GM18951 (cell line): ENCODE measurements at regions not wholly inside any gene's neighbourhood (a gene's known extent, or its start where the extent isn't known, plus 50 kb on each side); places are given as distances from the start of the nearest gene placed in this dataset.

Experiments
- POLR2A ChIP-seq: IDR thresholded peaks from 4 replicates; pipeline ENCODE4 v1.6.1; 2011; ENCODE audit warnings: mild to moderate bottlenecking; ENCODE audit not compliant: insufficient read length, insufficient read depth; ENCODE audit errors: extremely low read depth
- in situ Hi-C: fragments of 300-500 bp; cut with MboI; formaldehyde crosslinking; loops from one replicate; pipeline ENCODE4 v1.12.0; 2022; ENCODE audit warnings: low sequenced_read_pairs, mixed read lengths, inconsistent platforms; ENCODE audit not compliant: unreplicated experiment

DNA sequence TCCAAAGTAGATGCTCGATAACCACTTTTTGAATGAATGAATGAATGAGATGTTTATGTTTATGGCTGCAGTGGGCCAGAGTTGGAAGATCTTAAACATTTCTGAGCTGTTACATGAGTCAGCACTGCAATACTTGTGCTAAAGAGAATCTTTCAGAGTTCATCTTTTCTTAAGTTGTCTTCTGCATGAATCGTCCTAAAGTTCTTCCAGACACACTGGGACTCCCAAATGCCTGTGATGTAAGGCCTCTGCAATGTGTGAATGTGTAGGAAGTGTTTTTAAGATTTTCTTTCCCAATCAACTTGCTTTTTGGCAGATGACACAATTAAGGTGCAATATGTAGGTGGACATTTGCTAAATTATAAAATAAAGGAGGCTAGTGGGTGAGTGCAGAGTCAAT, 50.3 kb upstream of the TRIM9 start:
- TF ChIP-seq POLR2A, result no peak
- in situ Hi-C loops, result no loop called here

DNA sequence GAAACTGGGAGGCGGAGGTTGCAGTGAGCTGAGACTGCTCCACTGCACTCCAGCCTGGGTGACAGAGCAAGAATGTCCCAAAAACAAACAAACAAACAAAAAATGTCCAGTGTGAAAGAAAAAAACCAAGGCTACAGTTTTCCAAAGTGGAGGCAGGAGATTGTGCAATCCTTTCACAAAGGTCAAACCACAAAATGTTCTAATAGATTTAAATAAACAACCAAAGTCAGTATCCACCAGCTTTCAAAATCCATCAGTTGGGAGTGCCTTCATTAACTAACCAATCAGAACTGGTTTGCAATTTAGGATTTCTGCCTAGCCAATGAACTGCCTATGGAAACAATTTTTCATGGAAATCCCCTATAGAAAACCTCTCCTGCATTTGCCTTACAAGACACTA, 52.3 kb upstream of the TRIM9 start:
- no peak for TF ChIP-seq POLR2A
- in situ Hi-C loops, result no loop called here

- in situ Hi-C loops, result loop anchor here (10.0 kb wide), 1 partner anchor 69 kb away; no protein-coding TSS in a partner anchor
- TF ChIP-seq POLR2A, result no peak
Observed at GRCh38 chr14:51155326-51155725, 60.4 kb upstream of the TRIM9 start.

DNA sequence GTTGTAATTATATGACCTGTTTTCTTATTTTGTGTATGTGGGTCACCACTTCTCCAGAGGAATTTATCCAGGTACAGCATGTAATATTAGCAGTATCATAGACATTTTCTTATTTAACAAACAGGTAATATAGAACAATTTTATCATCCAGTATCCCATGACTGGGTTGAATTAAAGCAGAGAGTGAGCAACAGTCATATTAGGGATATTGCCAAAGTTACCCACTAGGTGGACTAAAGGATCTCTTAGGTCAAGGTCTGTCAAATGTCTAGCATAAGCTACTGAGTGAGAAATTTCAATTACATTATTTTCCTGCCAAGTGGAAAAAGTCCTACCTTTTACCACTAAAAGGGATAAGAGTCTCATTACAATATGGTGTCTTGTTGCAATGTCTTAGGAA, 62.1 kb upstream of the TRIM9 start:
- in situ Hi-C loops, result loop anchor here (10.0 kb wide), 1 partner anchor 68 kb away; no protein-coding TSS in a partner anchor
- no peak for TF ChIP-seq POLR2A

DNA sequence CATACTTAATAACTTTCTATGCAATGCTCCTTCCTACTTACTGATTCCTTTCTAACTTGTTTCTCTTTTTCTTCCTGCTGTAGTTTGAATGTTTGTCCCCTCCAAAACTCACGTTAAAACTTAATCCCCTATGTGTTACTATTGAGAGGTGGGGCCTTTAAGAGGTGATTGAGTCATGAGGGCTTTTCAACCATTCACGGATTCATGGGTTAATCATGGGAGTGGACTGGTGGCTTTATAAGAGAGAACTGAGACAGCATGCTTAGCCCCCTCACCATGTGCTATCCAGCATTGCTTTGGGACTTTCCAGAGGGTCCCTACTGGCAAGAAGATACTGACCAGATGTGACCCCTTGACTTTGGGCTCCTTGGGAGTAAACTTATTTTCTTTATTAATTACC, 66.0 kb upstream of the TRIM9 start:
- in situ Hi-C loops, result no loop called here
- TF ChIP-seq POLR2A, result no peak

- in situ Hi-C loops, result no loop called here
- no peak for TF ChIP-seq POLR2A
Observed at GRCh38 chr14:51165415-51165814, 70.5 kb upstream of the TRIM9 start.

GRCh38 chr14:51167587-51168214, 72.3 kb upstream of the TMX1 start:
- in situ Hi-C loops, result no loop called here
- TF ChIP-seq POLR2A, result no peak

GRCh38 chr14:51168215-51168613, 71.8 kb upstream of the TMX1 start:
- in situ Hi-C loops, result no loop called here
- TF ChIP-seq POLR2A, result no peak

GRCh38 chr14:51173863-51174262, 66.2 kb upstream of the TMX1 start:
- in situ Hi-C loops, result no loop called here

DNA sequence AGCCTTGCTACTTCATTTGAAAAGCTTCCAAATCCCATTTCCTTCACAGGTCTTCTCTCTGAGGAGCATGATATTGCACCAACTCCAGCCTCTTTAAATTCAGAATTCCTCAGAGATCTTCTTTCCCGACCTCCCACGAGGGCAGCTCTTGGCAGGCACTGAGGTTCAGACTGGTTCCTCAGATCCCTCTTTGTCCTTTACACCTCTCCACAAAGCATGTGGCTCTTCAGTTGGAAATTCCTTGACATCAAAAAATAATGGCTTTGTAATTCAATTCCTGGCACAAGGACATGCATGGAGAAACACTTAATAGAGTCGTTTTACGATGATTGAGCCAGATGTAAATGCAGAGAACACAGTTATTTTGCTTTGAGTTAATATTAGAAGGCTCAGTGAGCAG, 63.2 kb upstream of the TMX1 start:
- in situ Hi-C loops, result no loop called here
- no peak for TF ChIP-seq POLR2A

More at GRCh38 chr14:51173863-51174262, 66.2 kb upstream of the TMX1 start:
- no peak for TF ChIP-seq POLR2A

- in situ Hi-C loops, result no loop called here
- TF ChIP-seq POLR2A, result no peak
Observed at GRCh38 chr14:51180577-51180976, 59.5 kb upstream of the TMX1 start.

DNA sequence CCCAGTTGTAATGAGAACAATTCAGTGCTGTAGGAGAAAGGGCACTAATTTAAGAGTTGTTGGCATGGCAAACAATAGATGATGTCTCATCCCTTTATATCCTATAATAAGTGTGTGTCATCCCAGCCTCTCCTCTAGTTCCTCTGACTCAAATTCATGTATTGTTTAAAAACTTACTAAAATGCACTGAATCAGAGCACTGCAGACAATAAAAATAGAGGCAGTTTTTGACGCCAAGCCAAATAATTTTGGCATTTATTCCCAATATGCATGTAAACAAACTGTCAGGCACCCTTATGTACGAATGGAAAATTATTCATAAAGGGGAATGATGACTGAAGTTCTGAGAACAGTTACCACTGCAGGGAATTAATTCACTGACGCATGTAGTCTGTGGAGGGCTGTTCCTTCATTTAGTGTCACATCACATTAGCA, 57.9 kb upstream of the TMX1 start:
- in situ Hi-C loops, result no loop called here
- no peak for TF ChIP-seq POLR2A

DNA sequence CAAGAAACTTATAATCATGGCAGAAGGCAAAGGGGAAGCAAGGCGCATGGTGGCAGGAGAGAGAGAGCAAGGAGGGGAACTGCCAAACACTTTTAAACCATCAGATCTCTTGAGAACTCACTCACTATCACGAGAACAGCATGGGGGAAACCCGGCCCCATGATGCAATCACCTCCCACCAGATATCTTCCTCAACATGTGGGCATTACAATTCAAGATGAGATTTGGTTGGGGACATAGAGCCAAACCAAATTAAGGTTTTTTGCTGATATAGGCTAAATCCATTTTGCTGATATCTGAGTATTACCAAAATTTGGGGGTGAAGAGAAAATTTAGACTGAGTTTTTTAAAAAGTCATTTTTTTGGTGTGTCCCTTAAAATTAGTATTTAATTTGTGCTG, 54.9 kb upstream of the TMX1 start:
- in situ Hi-C loops, result no loop called here
- no peak for TF ChIP-seq POLR2A

GRCh38 chr14:51185754-51186153, 54.3 kb upstream of the TMX1 start:
- TF ChIP-seq POLR2A, result no peak

More at GRCh38 chr14:51185754-51186153, 54.3 kb upstream of the TMX1 start:
- in situ Hi-C loops, result no loop called here
